Parathyroid adenoma (tissue), 2 donors: ENCODE measurements at regions not wholly inside any gene's neighbourhood (a gene's known extent, or its start where the extent isn't known, plus 50 kb on each side); places are given as distances from the start of the nearest gene placed in this dataset.

Source experiments
- H2AFZ ChIP-seq: fragments of 300-600 bp; sonication (generic); one replicate; pipeline ENCODE4 v1.7.0; 2017; ENCODE audit warnings: antibody characterized with exemption, mild to moderate bottlenecking
- H3K27ac ChIP-seq: fragments of 300-600 bp; sonication (generic); one replicate; pipeline ENCODE4 v1.7.0; 2017
- H3K27me3 ChIP-seq: fragments of 300-600 bp; sonication (generic); one replicate; pipeline ENCODE4 v1.7.0; 2017; ENCODE audit warnings: low read length; ENCODE audit not compliant: control insufficient read depth, insufficient read depth
- H3K36me3 ChIP-seq: fragments of 300-600 bp; sonication (generic); one replicate; pipeline ENCODE4 v1.7.0; 2017; ENCODE audit warnings: low read length; ENCODE audit not compliant: control insufficient read depth, insufficient read depth
- H3K4me1 ChIP-seq: fragments of 300-600 bp; sonication (generic); one replicate; pipeline ENCODE4 v1.7.0; 2017; ENCODE audit warnings: control low read depth
- H3K4me2 ChIP-seq: fragments of 300-600 bp; sonication (generic); one replicate; pipeline ENCODE4 v1.7.0; 2017; ENCODE audit warnings: low read length
- H3K4me3 ChIP-seq: fragments of 300-600 bp; sonication (generic); one replicate; pipeline ENCODE4 v1.7.0; 2017; ENCODE audit warnings: low read depth, low read length
- H3K79me2 ChIP-seq: fragments of 300-600 bp; sonication (generic); one replicate; pipeline ENCODE4 v1.7.0; 2017; ENCODE audit warnings: control low read depth
- H3K9ac ChIP-seq: fragments of 300-600 bp; sonication (generic); one replicate; pipeline ENCODE4 v1.7.0; 2017; ENCODE audit warnings: mild to moderate bottlenecking
- H3K9me3 ChIP-seq: fragments of 300-600 bp; sonication (generic); one replicate; pipeline ENCODE4 v1.7.0; 2017; ENCODE audit warnings: low read length; ENCODE audit not compliant: control insufficient read depth
- TF ChIP-seq, protein P1 (sequence below): fragments of 300-600 bp; sonication (generic); IDR thresholded peaks from one replicate; pipeline ENCODE4 v1.7.0; 2017; ENCODE audit warnings: antibody characterized with exemption, mild to moderate bottlenecking
- donor health status: primary hyperparathyroidism.

DNA sequence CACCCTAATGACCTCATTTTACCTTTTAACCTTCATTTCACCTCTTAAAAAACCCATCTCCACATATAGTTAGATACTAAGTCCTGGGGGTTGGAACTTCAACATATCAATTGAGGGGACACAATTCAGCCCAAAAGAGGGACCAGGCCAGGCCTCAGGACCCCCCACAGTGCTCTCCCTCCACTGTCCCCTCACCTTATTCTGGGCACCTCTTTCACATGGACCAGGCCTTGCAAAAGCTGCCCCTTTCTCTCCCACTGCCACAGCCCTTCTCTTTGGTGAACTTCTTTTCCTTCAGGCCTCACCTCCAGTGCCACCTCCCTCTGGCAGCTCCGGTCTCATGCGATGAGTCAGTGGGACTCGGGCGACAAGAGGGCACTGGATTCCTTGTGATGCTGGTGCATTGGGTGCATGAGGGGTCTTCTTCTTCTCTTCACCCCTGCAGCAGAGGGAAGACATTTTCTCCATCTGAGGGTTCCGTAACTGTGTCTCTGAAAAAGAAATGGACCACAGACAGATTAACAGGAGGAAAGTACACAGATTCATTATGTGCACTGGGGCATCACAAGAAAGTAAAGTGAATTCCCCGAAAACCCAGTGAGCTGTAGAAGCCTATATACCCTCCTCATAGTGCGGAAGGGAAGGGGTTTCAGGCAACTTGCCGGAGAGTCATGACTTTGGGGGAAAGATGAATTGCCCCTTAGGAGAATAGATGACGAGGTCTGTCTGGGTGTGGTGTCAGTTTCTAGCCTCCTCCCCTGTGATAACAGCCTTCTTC, 288.7 kb upstream of the IGFBP3 start:
- Histone ChIP-seq H3K9me3 (no peaks in the 10 kb centered on the region), H3K4me2 (no peak overlapping the region), H3K4me3 (no peak overlapping the region), H3K9ac (no peak overlapping the region), H3K79me2 (no peaks in the 10 kb centered on the region), H3K36me3 (no peaks in the 10 kb centered on the region), H3K27me3 (no peaks in the 10 kb centered on the region), H3K27ac (no peak overlapping the region), H3K4me1 (no peaks in the 10 kb centered on the region), H2AFZ (no peak overlapping the region)
- TF ChIP-seq, protein P1, sequence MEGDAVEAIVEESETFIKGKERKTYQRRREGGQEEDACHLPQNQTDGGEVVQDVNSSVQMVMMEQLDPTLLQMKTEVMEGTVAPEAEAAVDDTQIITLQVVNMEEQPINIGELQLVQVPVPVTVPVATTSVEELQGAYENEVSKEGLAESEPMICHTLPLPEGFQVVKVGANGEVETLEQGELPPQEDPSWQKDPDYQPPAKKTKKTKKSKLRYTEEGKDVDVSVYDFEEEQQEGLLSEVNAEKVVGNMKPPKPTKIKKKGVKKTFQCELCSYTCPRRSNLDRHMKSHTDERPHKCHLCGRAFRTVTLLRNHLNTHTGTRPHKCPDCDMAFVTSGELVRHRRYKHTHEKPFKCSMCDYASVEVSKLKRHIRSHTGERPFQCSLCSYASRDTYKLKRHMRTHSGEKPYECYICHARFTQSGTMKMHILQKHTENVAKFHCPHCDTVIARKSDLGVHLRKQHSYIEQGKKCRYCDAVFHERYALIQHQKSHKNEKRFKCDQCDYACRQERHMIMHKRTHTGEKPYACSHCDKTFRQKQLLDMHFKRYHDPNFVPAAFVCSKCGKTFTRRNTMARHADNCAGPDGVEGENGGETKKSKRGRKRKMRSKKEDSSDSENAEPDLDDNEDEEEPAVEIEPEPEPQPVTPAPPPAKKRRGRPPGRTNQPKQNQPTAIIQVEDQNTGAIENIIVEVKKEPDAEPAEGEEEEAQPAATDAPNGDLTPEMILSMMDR: no peak

DNA sequence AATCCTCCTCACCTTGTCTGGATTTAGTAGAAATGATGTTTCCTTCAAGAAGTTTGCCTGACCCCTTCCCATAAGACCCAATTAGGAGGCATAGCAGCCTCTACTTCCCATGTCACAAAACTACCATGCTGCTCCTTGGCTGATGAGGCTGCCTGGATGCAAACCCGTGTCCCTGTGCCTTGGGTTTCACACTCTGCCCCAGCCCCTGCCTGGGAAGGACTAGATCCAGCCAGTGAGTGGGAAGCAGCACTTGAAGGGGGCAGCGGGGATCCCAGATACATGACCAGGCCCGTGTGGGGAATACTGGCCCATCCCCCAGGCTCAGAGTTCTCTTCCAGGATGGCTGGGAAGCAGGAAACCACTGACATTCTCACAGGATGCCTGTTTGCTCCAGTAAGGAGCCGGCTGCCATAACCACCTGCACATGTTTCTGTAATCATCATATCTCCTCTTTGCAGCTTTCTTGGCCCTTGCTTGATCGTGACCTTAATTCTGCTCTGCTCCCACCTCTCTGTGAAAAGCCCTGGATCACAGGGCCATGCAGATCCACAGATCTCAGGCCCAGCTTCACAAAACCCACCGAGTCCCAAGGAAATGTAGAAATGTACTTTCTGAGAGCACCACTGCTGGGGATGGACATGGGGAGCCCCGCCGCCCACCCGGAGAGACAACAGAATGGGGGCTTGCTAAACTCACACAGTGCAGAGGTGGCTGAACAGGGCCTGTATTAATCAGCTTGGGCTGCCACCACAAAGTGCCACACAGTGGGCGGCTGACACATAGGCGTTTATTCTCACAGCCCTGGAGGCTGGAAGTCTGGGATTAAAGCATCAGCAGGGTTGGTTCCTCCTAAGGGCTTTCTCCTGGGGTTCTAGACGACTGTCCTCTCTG, 287.8 kb upstream of the IGFBP3 start:
- TF ChIP-seq, protein P1: no peak
- no peak overlapping the region for H3K9ac ChIP-seq
- no peak overlapping the region for H3K27ac ChIP-seq

DNA sequence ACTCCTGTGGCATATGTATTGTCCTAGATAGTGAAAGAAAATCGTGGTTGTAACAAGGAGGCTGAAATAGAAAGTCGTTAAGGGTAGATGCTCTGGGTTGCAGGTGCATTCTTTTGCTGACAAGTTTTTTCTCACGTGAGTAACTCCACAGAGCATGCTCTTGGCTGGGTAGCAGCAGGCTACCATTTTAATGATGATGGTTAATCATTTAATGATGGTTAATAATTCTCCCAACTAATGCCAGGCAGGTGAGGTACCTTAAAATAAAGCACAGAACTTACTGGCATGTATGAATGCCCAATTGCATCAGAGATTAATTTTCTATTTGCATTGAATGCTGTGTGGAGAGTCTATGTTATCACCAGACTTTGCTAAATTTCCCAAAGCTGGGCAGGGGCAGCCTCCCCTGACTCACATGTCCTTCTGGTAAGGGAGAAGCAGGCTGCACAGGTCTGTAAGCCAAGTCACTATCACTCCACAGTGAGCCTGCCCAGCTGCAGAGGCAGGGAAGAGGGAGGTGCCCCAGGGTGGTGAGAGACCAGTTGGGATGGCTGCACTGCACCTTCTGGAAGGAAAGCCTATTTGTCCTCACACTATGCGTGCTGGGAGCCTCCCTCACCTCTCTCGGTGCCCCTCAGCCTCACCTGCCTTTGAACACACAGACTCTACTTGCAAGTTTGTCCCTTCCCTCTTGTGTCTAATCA, 287.0 kb upstream of the IGFBP3 start:
- Histone ChIP-seq H3K9me3 (no peaks in the 10 kb centered on the region), H3K79me2 (no peaks in the 10 kb centered on the region), H3K4me3 (no peak overlapping the region), H3K27me3 (no peaks in the 10 kb centered on the region), H2AFZ (no peak overlapping the region), H3K4me1 (no peaks in the 10 kb centered on the region), H3K36me3 (no peaks in the 10 kb centered on the region), H3K4me2 (no peak overlapping the region), H3K9ac (no peak overlapping the region), H3K27ac (no peak overlapping the region)
- TF ChIP-seq, protein P1: no peak

More for the DNA sequence above, 287.8 kb upstream of the IGFBP3 start:
- Histone ChIP-seq H2AFZ (no peak overlapping the region), H3K27me3 (no peaks in the 10 kb centered on the region), H3K4me1 (no peaks in the 10 kb centered on the region), H3K79me2 (no peaks in the 10 kb centered on the region), H3K4me3 (no peak overlapping the region), H3K4me2 (no peak overlapping the region), H3K9me3 (no peaks in the 10 kb centered on the region), H3K36me3 (no peaks in the 10 kb centered on the region)

DNA sequence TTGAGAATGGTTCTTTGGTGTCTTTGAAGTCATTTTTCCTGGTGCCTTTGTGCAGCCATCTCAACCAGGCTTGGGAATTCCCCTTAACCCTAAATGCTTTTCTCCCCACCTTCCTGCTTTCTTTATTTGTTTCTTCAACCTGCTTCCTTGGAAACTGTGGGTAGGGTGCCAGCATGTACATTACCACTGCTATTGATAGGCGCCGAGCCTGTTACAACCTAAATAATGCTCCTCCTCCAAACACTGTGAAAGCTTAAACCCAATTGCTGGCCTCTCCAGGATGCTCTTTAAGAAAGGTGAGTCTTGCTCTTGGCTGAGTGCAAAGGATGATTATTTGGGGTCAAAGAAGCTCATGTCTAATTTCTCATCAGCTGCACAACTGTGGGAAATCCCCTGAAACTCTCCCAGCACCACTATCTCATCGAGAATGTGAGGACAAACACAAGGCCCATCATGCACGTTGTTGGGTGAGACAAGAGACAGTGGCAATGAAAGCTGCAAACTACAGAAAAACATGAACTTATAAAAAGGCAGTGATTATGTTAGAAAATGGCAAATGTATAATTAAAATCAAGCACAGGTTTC, 285.5 kb upstream of the IGFBP3 start:
- H3K4me3 ChIP-seq: no peak overlapping the region
- H3K27me3 ChIP-seq: no peaks in the 10 kb centered on the region
- H3K79me2 ChIP-seq: no peaks in the 10 kb centered on the region
- H3K9ac ChIP-seq: no peak overlapping the region
- no peak overlapping the region for H3K27ac ChIP-seq
- TF ChIP-seq, protein P1: no peak
- no peaks in the 10 kb centered on the region for H3K9me3 ChIP-seq
- H3K4me2 ChIP-seq: no peak overlapping the region
- H2AFZ ChIP-seq: no peak overlapping the region
- H3K36me3 ChIP-seq: no peaks in the 10 kb centered on the region
- H3K4me1 ChIP-seq: peaks cover 4% of the 10 kb centered on the region
